PC-3 (cell line): ENCODE measurements at regions not wholly inside any gene's neighbourhood (a gene's known extent, or its start where the extent isn't known, plus 50 kb on each side); places are given as distances from the start of the nearest gene placed in this dataset.

ENCODE experiments used
- CTCF ChIP-seq: fragments of 300-600 bp; sonication (generic); conservative IDR thresholded peaks from 2 replicates; pipeline ENCODE4 v1.5.1; 2017; ENCODE audit warnings: antibody characterized with exemption, low read depth, mild to moderate bottlenecking, low read length
- EZH2 ChIP-seq: fragments of 300-600 bp; sonication (generic); IDR thresholded peaks from one replicate; pipeline ENCODE4 v1.6.1; 2017; ENCODE audit warnings: antibody characterized with exemption, mild to moderate bottlenecking, low read length; ENCODE audit not compliant: unreplicated experiment
- EZH2phosphoT487 ChIP-seq: fragments of 300-600 bp; sonication (generic); IDR thresholded peaks from 2 replicates; pipeline ENCODE4 v1.6.1; 2018; ENCODE audit warnings: mild to moderate bottlenecking, antibody characterized with exemption, low read length, borderline replicate concordance

GRCh38 chr15:39246523-39246922, 334.4 kb upstream of the THBS1 start:
- TF ChIP-seq CTCF (no peak), EZH2 (no peak), EZH2phosphoT487 (no peak)
